COR-L47 (cell line): ENCODE measurements at regions not wholly inside any gene's neighbourhood (a gene's known extent, or its start where the extent isn't known, plus 50 kb on each side); places are given as distances from the start of the nearest gene placed in this dataset.

Experiments used
- DNase-seq: peaks from one replicate; lab custom pipeline; 2025; lab: John Stamatoyannopoulos, UW

DNA sequence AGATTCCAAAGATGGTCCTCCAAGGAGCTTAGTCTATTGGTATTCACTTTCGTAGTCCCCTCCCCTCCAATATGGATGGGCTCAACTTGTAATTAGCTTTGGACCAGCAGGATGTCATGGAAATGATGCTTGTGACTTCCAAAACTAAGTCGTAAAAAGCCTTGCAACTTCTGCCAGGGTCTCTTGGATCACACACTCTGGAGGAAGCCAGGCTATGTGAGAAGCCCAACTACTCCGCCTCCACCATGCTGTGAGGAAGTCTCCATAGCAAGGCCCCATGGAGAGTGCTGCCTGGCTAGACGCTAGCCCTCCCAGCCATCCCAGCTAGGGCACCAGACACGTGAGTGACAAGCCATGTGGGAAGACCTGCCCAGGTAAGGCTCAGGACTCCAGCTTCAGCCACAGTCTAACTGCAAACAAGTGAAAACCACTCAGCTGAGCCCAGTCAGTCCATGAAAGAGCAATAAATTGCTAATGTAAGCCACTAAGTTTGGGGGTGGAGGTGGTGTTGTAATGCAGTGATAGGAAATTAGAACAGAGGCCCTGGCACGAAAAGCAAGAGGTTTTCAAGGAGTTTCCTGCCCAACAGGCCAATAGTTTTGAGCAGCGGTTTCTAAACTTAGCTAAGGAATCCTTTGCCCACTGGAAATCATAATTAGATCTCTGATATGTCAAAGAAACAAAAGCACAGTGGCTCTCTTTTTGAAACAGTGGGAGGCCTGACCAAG, 77.5 kb upstream of the GLI2 start:
- DNase-seq, result no peak

DNA sequence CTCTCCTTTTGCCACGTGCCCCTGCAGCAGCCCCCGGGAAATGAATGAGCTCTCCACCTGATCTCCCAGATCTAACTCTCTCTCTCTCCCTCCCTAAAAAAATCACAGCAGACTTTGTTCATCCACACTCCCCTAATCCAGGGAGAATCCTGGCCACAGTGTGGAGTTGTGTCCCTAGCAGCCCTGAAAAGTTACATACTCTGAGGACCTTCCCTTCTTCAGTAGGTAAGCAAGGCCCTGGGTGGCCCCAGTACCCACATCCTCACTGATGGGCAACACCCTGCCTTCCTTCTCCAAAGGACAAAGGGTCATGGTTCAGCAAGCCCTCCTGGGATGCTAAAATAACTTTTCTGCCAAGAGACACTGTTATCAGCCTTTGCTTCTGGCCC, 76.9 kb upstream of the GLI2 start:
- no peak for DNase-seq

- DNase-seq, result no peak
Observed at GRCh38 chr2:120659275-120659977, 76.2 kb upstream of the GLI2 start.

DNA sequence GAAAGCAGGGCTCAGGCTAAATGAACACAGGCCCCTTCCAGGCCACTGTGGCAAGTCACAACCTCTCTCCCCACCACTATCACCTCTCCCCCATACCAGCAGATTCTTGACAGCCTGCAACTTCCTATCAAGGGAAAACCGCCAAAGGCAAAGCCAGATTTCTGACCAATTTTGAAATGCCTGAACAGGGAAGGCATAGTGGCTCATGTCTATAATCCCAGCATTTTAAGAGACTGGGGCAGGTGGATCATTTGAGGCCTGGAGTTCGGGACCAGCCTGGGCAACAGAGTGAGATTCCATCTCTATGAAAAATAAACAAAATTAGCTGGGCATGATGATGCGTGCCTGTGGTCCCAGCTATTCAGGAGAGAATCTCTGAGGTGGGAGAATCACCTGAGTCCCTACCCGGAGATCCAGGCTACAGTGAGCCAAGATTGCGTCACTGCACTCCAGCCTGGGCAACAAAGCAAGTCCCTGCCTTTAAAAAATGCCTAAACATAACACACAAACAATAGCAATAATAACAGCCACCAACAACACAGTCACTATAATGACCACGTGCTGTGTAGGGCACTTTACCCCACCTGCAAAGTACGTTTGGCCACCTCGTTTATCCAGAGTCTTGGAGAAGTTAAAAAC, 75.5 kb upstream of the GLI2 start:
- no peak for DNase-seq

DNA sequence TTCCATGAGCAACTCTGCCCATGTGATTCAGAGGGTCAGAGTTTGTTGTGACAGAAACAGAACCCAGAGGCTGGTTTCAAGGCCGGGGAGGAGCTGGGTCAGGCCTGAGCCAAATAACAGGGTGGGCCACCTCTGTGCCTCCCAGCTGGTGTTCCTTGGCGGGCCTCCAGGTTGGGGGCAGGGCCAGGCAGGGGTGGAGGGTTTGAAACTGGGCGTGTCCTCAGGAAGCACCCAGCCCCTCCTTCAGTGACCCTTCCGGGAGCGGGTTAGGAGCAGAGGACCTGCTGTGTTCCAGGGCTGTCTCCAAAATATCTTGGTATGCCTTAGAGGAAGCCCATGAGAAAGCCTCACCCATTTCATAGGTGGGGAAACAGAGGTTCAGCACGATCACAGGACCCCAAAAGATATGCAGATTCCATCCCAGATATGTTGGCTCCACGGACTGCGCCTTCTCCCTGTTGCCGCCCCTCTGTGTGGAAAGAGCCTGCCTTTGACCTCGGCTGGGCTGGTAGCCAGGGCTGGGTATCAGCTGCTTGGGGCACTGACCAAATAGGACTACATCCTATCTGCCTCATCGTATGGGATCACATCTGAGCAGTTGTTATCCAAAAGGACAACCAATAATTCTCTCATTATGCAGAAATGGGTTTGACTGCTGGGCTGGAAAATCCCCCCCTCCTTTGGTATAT, 74.8 kb upstream of the GLI2 start:
- no peak for DNase-seq

- peak; percentile 95 for DNase-seq
Observed at GRCh38 chr2:120661551-120661950, 74.1 kb upstream of the GLI2 start.

- no peak for DNase-seq
Observed at GRCh38 chr2:120662046-120662445, 73.6 kb upstream of the GLI2 start.

DNA sequence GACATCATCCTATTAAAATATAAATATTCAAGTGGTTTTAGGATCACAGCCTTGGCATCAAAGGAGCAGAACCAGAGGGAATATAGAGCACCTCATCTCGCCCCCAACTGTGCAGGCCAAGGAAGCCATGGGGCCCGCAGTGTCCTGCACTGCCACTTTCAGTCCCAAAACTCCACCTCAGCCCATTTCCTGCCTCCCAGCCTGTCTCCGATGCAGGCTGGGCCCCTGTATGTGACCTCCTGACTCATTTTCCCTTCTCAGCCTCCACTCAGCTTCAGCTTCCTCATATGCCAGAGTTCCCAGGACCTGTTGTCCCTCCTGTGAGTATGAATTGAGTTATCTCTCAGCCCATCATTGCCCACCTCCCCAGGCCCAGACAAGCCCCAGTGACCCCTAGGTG, 72.9 kb upstream of the GLI2 start:
- no peak for DNase-seq

DNA sequence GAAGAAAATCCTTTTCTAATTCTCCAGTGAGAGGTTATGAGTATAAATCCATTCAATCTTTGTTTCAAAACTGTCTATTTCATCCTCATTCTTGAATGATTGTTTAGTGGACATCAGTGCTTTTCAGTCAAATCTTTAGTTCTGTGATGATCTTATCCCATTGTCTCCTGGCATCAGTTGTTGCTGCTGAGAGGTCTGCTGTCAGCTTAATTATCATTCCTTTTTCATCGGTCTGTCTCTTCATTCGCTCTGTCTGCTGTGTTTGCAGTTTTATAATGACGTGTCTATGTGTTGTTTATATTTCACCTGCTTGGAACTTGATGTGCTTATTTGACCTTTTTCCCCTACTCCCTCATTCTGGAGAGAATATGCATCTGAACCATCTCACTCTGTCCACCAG, 69.2 kb upstream of the GLI2 start:
- no peak for DNase-seq

DNA sequence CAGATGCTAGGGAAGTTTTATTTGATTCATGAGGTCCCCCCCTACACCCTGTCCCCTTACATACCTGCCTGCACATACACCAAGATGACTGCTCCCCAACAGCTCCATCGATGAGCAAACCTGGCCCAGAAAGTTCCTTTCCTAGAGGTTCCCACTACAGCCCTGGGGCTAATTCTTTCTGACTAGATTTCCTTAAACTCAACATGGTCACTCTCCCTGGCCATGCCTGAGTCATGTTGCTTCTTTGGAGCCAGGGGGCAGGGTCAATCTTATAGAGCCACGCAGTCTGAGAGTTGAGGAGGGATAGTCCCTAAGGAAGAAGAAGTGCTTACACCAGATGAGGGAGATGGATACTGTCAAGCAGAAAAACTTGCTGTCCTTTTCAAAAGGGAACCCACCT, 67.7 kb upstream of the GLI2 start:
- no peak for DNase-seq

DNA sequence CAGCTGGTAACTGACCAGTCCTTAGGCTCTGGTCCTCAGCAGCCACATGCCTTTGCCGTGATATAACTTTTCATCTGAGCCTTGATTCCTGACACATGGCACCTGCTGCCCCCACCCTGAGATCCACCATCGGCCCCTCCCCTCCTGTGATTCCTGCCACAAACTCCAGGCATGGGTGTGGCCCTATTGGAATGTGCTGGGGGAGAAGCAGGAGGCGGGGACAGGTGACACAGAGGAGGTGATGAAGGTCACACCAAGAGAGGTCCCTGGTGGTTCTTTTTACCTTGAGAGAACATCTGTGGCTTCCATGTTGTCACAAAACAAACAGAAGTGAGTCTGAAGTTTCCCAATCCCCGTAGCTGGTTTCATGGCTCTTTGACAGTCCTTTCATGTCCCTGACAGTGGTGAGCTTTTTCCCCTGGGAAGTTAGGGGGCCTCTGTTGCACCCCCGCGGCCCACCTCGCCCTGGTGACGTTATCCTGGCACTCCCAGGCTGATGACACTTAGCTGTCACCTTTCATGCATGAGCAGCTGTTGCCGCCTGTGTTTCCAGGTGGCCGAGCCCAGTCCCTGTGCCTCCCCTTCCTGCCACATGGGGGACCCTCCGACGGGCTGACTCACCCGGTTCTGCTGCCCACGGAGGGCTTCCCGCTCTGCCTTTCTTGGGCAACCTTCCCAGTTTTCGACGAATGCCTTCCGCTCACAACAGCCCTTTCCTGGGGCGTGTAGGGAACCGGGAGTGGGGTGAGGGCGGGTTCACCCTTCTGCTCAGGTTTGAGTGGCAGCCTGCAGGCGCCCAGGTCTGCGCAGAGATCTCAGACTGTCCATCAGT, 66.3 kb upstream of the GLI2 start:
- DNase-seq, result peak; percentile 52

- no peak for DNase-seq
Observed at GRCh38 chr2:120669971-120670370, 65.7 kb upstream of the GLI2 start.

DNA sequence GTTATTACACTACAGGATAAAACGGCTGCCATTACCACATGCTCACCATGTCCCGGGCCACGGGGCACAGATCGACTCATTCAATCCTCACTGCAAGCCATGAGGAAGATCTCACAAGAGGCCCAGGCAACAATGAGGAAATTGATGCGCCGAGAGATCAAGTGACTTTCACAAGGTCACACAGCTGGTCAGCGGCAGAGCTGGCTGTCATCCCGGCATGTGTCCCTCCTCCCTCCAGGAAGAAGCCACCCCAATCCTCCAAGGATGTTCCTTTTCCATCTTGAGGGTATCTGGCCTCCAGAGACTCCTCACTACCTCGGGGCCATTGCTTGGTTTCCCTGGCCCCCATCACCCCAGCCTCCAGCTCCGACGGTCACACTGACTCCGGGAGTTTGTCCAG, 65.3 kb upstream of the GLI2 start:
- no peak for DNase-seq

- DNase-seq, result no peak
Observed at GRCh38 chr2:120670771-120671480, 64.7 kb upstream of the GLI2 start.

- no peak for DNase-seq
Observed at GRCh38 chr2:120672526-120673204, 63.0 kb upstream of the GLI2 start.

GRCh38 chr2:120673205-120673550, 62.5 kb upstream of the GLI2 start:
- no peak for DNase-seq

- DNase-seq, result no peak
Observed at GRCh38 chr2:120673571-120674061, 62.1 kb upstream of the GLI2 start.

DNA sequence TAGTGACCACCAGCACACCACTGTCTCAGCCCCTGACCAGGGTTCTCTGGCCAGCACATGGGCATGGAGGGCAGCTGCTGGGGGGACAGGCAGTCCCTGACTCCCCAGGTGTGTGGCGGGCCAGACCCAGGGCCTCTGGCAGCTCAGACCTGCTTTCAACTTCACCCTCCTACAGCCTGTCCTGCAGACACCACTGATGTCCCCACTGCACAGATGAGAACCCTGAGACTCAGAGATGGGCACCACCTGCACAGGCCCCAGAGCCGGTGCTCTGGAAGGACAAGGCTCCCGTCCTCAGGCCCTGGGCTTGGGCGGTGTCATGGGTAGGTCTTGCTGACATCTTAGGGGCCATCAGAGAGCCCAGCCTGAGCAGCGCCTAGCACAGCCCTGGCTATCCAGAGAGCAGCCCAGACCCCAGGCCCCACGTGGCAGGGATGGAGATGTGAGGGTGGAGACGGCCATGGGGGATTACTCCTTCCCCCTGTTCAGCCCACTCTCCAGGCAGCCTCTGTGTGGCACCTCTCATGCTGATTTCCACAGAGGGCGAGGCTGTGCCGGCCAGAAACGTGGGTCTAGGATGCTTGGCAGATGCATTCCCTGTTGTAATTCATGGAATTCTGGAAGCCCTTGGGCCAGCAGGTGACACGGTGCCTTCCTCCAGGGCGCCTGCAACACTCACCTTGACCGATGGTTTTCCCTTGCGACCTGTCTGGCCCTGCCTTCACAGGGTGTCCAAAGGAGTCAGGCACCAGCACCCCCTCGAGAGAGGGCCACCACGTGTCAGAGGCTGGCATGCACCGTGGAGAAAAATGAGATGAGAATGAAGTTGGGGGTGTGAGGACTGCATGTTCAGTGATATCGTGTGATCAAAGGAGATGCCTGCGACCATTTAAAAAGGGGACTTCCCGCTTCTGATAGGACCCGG, 61.2 kb upstream of the GLI2 start:
- no peak for DNase-seq

- peak; percentile 28 for DNase-seq
Observed at GRCh38 chr2:120675460-120676130, 60.1 kb upstream of the GLI2 start.
